Calu3 (cell line): ENCODE measurements at regions not wholly inside any gene's neighbourhood (a gene's known extent, or its start where the extent isn't known, plus 50 kb on each side); places are given as distances from the start of the nearest gene placed in this dataset.

Experiments used
- BruUV-seq: library from RNA; stranded (reverse); fragments of 400-500 nt; replicated peaks from 2 replicates; lab custom pipeline; 2021; lab: Mats Ljungman, UMichigan
- CTCF ChIA-PET: fragments of 300-600 bp; sonication (Branson Sonifier 250); formaldehyde crosslinking; loops from one replicate; lab custom pipeline; 2022; ENCODE audit warnings: antibody characterized with exemption; lab: Charles Lee
- DNase-seq: peaks from one replicate; pipeline ENCODE4 v3.0.0; 2022
- H3K27ac Mint-ChIP-seq: one replicate; pipeline ENCODE4 v1.8.0; 2022; ENCODE audit warnings: mixed read lengths; ENCODE audit not compliant: unreplicated experiment
- H3K27me3 Mint-ChIP-seq: one replicate; pipeline ENCODE4 v1.8.0; 2022; ENCODE audit warnings: mixed read lengths; ENCODE audit not compliant: unreplicated experiment
- H3K36me3 Mint-ChIP-seq: one replicate; pipeline ENCODE4 v1.8.0; 2022; ENCODE audit warnings: mild to moderate bottlenecking, moderate library complexity, mixed read lengths; ENCODE audit not compliant: insufficient read depth, unreplicated experiment
- H3K4me1 Mint-ChIP-seq: one replicate; pipeline ENCODE4 v1.8.0; 2022; ENCODE audit warnings: mild to moderate bottlenecking, low read depth, mixed read lengths; ENCODE audit not compliant: unreplicated experiment
- H3K4me3 Mint-ChIP-seq: one replicate; pipeline ENCODE4 v1.8.0; 2022; ENCODE audit warnings: mild to moderate bottlenecking, low read depth, moderate library complexity, mixed read lengths; ENCODE audit not compliant: unreplicated experiment
- H3K9me3 Mint-ChIP-seq: one replicate; pipeline ENCODE4 v1.8.0; 2022; ENCODE audit warnings: low read depth, mixed read lengths; ENCODE audit not compliant: unreplicated experiment
- CTCF ChIP-seq: fragments of 200-600 bp; IDR thresholded peaks from one replicate; pipeline ENCODE4 v1.8.0; 2022; ENCODE audit warnings: antibody characterized with exemption; ENCODE audit not compliant: unreplicated experiment
- intact Hi-C: fragments of 100-400 bp; cut with micrococcal nuclease; formaldehyde crosslinking; loops from one replicate; pipeline ENCODE4 v1.10.0; 2022; ENCODE audit not compliant: unreplicated experiment

- CTCF ChIA-PET, result interaction anchor here (0.9 to 2.3 kb wide), 7 partner anchors 27 to 91 kb away, joined by 3 to 23 read pairs (median 7); no protein-coding TSS in a partner anchor
- Mint-ChIP-seq H3K9me3 (no peaks in the 10 kb centered on the region), H3K4me1 (peaks cover 50% of the 10 kb centered on the region), H3K36me3 (peaks cover 30% of the 10 kb centered on the region), H3K27ac (peak overlapping the region; percentile 85), H3K27me3 (no peaks in the 10 kb centered on the region), H3K4me3 (peak overlapping the region; percentile 25)
- peak; percentile 42 for DNase-seq
- intact Hi-C loops, result loop anchor here (1.0 to 5.0 kb wide), 3 partner anchors 27 to 89 kb away; partner anchors contain the start of gene RIPK4
- no peak for TF ChIP-seq CTCF
- no TSS peak for BruUV-seq
Measured at GRCh38 chr21:41677671-41678015, 89.2 kb downstream of the RIPK4 start.

- BruUV-seq, result no TSS peak
- H3K4me3 Mint-ChIP-seq, result no peak overlapping the region
- CTCF ChIA-PET, result no interaction called here
- no peak for DNase-seq
- no peaks in the 10 kb centered on the region for H3K27me3 Mint-ChIP-seq
- peaks cover 25% of the 10 kb centered on the region for H3K36me3 Mint-ChIP-seq
- H3K9me3 Mint-ChIP-seq, result no peaks in the 10 kb centered on the region
- H3K4me1 Mint-ChIP-seq, result peaks cover 48% of the 10 kb centered on the region
- no peak for TF ChIP-seq CTCF
- intact Hi-C loops, result loop anchor here (5.0 kb wide), 1 partner anchor 41 kb away; no protein-coding TSS in a partner anchor
- no peak overlapping the region for H3K27ac Mint-ChIP-seq
Measured at GRCh38 chr21:41676198-41676597, 90.7 kb downstream of the RIPK4 start.

- TF ChIP-seq CTCF, result no peak
- H3K4me1 Mint-ChIP-seq, result peaks cover 43% of the 10 kb centered on the region
- no peak overlapping the region for H3K4me3 Mint-ChIP-seq
- intact Hi-C loops, result loop anchor here (5.0 kb wide), 1 partner anchor 42 kb away; no protein-coding TSS in a partner anchor
- no peak for DNase-seq
- no peaks in the 10 kb centered on the region for H3K9me3 Mint-ChIP-seq
- CTCF ChIA-PET, result no interaction called here
- BruUV-seq, result no TSS peak
- peaks cover 25% of the 10 kb centered on the region for H3K36me3 Mint-ChIP-seq
- no peak overlapping the region for H3K27ac Mint-ChIP-seq
- no peaks in the 10 kb centered on the region for H3K27me3 Mint-ChIP-seq
Measured at GRCh38 chr21:41675574-41675973, 91.3 kb downstream of the RIPK4 start.

GRCh38 chr21:41674402-41674801 lies 92.5 kb downstream of the RIPK4 start:
- intact Hi-C loops, result no loop called here
- Mint-ChIP-seq H3K4me1 (peaks cover 35% of the 10 kb centered on the region), H3K36me3 (peaks cover 19% of the 10 kb centered on the region), H3K4me3 (no peak overlapping the region), H3K27ac (no peak overlapping the region), H3K9me3 (no peaks in the 10 kb centered on the region), H3K27me3 (no peaks in the 10 kb centered on the region)
- TF ChIP-seq CTCF, result no peak
- no peak for DNase-seq
- no TSS peak for BruUV-seq
- CTCF ChIA-PET, result no interaction called here
